Frontal cortex (tissue), 3 donors: ENCODE measurements at regions not wholly inside any gene's neighbourhood (a gene's known extent, or its start where the extent isn't known, plus 50 kb on each side); places are given as distances from the start of the nearest gene placed in this dataset.
"Not testable (repeated sequence)": the region's sequence is repeated elsewhere in the genome, so short reads cannot be mapped to it uniquely, and the experiment has no call there.

ENCODE experiments used
- DNase-seq, 2 donors: peaks; one replicate each; pipeline ENCODE4 v3.0.0; 2012; ENCODE audit warnings: low spot score in 2 of 2
- FAIRE-seq: peaks from 2 replicates; lab custom pipeline; 2012; peaks lifted over from hg19 to GRCh38; lab: Jason Lieb, UNC
- donor health status: control.
- donor health status: control.
- donor health status: control.

GRCh38 chr5:74391410-74391809 is 249.1 kb downstream of the ENC1 start:
- FAIRE-seq (no peak), DNase-seq (no peak)

GRCh38 chr5:74390822-74391221 is 249.7 kb downstream of the ENC1 start:
- FAIRE-seq: no peak
- no peak for DNase-seq

GRCh38 chr5:74390306-74390637 is 250.3 kb downstream of the ENC1 start:
- no peak for FAIRE-seq
- DNase-seq: no peak

- DNase-seq (no peak), FAIRE-seq (no peak)
These were observed 250.8 kb downstream of the ENC1 start for GRCh38 chr5:74389531-74390305.

- not testable (repeated sequence) for FAIRE-seq, DNase-seq
These were observed 252.1 kb downstream of the ENC1 start for GRCh38 chr5:74388411-74388810.

- DNase-seq (no peak), FAIRE-seq (no peak)
These were observed 253.8 kb downstream of the ENC1 start for GRCh38 chr5:74386571-74387334.

GRCh38 chr5:74384851-74385250 is 255.7 kb downstream of the ENC1 start:
- DNase-seq (no peak), FAIRE-seq (no peak)

GRCh38 chr5:74382987-74383593 is 257.4 kb downstream of the ENC1 start:
- FAIRE-seq: no peak

GRCh38 chr5:74382123-74382855 is 258.2 kb downstream of the ENC1 start:
- FAIRE-seq: no peak

More at GRCh38 chr5:74382987-74383593, 257.4 kb downstream of the ENC1 start:
- no peak for DNase-seq

GRCh38 chr5:74380193-74380592 is 260.3 kb downstream of the ENC1 start:
- DNase-seq: no peak
- no peak for FAIRE-seq

More at GRCh38 chr5:74382123-74382855, 258.2 kb downstream of the ENC1 start:
- DNase-seq: no peak

GRCh38 chr5:74378464-74378863 is 262.1 kb downstream of the ENC1 start:
- no peak for FAIRE-seq
- no peak for DNase-seq

- FAIRE-seq (no peak), DNase-seq (no peak)
These were observed 264.3 kb downstream of the ENC1 start for GRCh38 chr5:74376187-74376586.

- DNase-seq (no peak), FAIRE-seq (no peak)
These were observed 265.3 kb downstream of the ENC1 start for GRCh38 chr5:74375271-74375670.

- DNase-seq: no peak
- no peak for FAIRE-seq
These were observed 265.9 kb downstream of the ENC1 start for GRCh38 chr5:74374656-74375055.

- DNase-seq (no peak), FAIRE-seq (no peak)
These were observed 267.5 kb downstream of the ENC1 start for GRCh38 chr5:74373076-74373475.

- DNase-seq: no peak
These were observed 267.9 kb downstream of the ENC1 start for GRCh38 chr5:74372502-74373064.

GRCh38 chr5:74372051-74372450 is 268.5 kb downstream of the ENC1 start:
- DNase-seq: no peak
- no peak for FAIRE-seq

More at GRCh38 chr5:74372502-74373064, 267.9 kb downstream of the ENC1 start:
- FAIRE-seq: no peak

- FAIRE-seq: no peak
- DNase-seq: no peak
These were observed 268.9 kb downstream of the ENC1 start for GRCh38 chr5:74371621-74372020.

GRCh38 chr5:74370168-74370567 is 270.4 kb downstream of the ENC1 start:
- FAIRE-seq: no peak
- DNase-seq: no peak

- FAIRE-seq (no peak), DNase-seq (no peak)
These were observed 271.4 kb downstream of the ENC1 start for GRCh38 chr5:74369173-74369572.
